ENCODE measurements at regions not wholly inside any gene's neighbourhood (a gene's known extent, or its start where the extent isn't known, plus 50 kb on each side); places are given as distances from the start of the nearest gene placed in this dataset.

- no peak overlapping the region for H3K56ac ChIP-seq (replicated peaks; ENCODE audit: insufficient read length, low read depth, low read length)
- no peaks in the 10 kb centered on the region for H3K36me3 ChIP-seq (ENCODE audit: control insufficient read depth in 2 of 4, insufficient read depth in 4 of 4, low read length in 3 of 4)
- H2BK12ac ChIP-seq (ENCODE audit: low read depth, low read length) = no peak overlapping the region
- no peaks in the 10 kb centered on the region for H4K20me1 ChIP-seq (replicated peaks in 1 of 2; ENCODE audit: control insufficient read depth in 1 of 2, insufficient read depth in 2 of 2, low read length in 2 of 2)
- CTCF ChIA-PET (ENCODE audit: partially characterized antibody) = interaction anchor here (0.8 kb wide), 1 partner anchor 18 kb away, joined by 3 read pairs; no protein-coding TSS in a partner anchor
- H2AFZ ChIP-seq (ENCODE audit: low read length) = no peak overlapping the region
- no peak overlapping the region for H2BK20ac ChIP-seq (ENCODE audit: low read length)
- no peaks in the 10 kb centered on the region for H3K9me3 ChIP-seq (ENCODE audit: insufficient read depth in 2 of 2, low read depth in 1 of 2, low read length in 1 of 2)
- no peak overlapping the region for H4K5ac ChIP-seq (ENCODE audit: insufficient read length, low read depth, low read length)
- no peak overlapping the region for H4K8ac ChIP-seq (ENCODE audit: extremely low read depth, insufficient read depth, low read length)
- no peaks in the 10 kb centered on the region for H3K79me1 ChIP-seq (ENCODE audit: low read depth, low read length)
- H2AK5ac ChIP-seq (ENCODE audit: low read depth, low read length) = no peak overlapping the region
- H3K4me2 ChIP-seq (ENCODE audit: insufficient read depth in 1 of 2, low read depth in 2 of 2, low read length in 2 of 2) = no peak overlapping the region
- no peaks in the 10 kb centered on the region for H3K23me2 ChIP-seq (ENCODE audit: low read depth, low read length)
- H3K14ac ChIP-seq (ENCODE audit: insufficient read length) = no peak overlapping the region
- no peak overlapping the region for H2BK15ac ChIP-seq (ENCODE audit: low read length)
- 73% methylated on average over 1 of the region's 1 CpG; no CpG with 5 or more reads in 1 of the 2 experiments for WGBS, 2 experiments (ENCODE audit: extremely low coverage in 1 of 2, insufficient coverage in 1 of 2, insufficient read length in 1 of 2, insufficient replicate concordance in 2 of 2, low coverage in 1 of 2, low lambda C conversion rate in 2 of 2, missing lambda C conversion rate in 1 of 2)
- no peak overlapping the region for H2BK5ac ChIP-seq (ENCODE audit: low read depth, low read length)
- DNase-seq (ENCODE audit: low read depth in 1 of 2, low spot score in 2 of 2) (no peak), FAIRE-seq (no peak)
- TF ChIP-seq RNF2 (IDR thresholded peaks at IDR 0.05; ENCODE audit: borderline replicate concordance, low read depth, low read length, missing control alignments, poor library complexity, severe bottlenecking) = no peak
- TF ChIP-seq EP300 (IDR thresholded peaks at IDR 0.05; ENCODE audit: borderline replicate concordance in 1 of 2, low read depth in 2 of 2, low read length in 2 of 2) = no peak
- 0 out of 4 replicates have a peak, but pooled peaks of 1 of the 2 experiments have one; percentile 16 for TF ChIP-seq RAD21 (IDR thresholded peaks at IDR 0.05 in 1 of 2, conservative IDR thresholded peaks at IDR 0.05 in 1 of 2; ENCODE audit: low read depth in 2 of 2, low read length in 2 of 2)
- H3K4ac ChIP-seq (replicated peaks; ENCODE audit: insufficient read length, low read depth, low read length) = no peak overlapping the region
- H2BK120ac ChIP-seq (replicated peaks; ENCODE audit: low read depth, low read length) = no peak overlapping the region
- no peaks in the 10 kb centered on the region for H3K27me3 ChIP-seq (replicated peaks in 1 of 4; ENCODE audit: control insufficient read depth in 3 of 4, extremely low read depth in 1 of 4, insufficient read depth in 3 of 4, low read length in 3 of 4)
- no peaks in the 10 kb centered on the region for H3K79me2 ChIP-seq (ENCODE audit: control insufficient read depth in 1 of 2, insufficient read depth in 2 of 2, low read length in 2 of 2)
- H3K9ac ChIP-seq (replicated peaks in 1 of 4; ENCODE audit: extremely low read depth in 1 of 4, low read depth in 3 of 4, low read length in 3 of 4) = no peak overlapping the region
- no peaks in the 10 kb centered on the region for H3K4me1 ChIP-seq (replicated peaks in 1 of 4; ENCODE audit: control insufficient read depth in 3 of 4, insufficient read depth in 4 of 4, low read length in 3 of 4)
- POLR2A ChIA-PET (ENCODE audit: partially characterized antibody) = no interaction called here
- H3K23ac ChIP-seq (ENCODE audit: insufficient read length) = no peak overlapping the region
- no peak overlapping the region for H4K91ac ChIP-seq (replicated peaks; ENCODE audit: insufficient read length, low read length)
- H3K27ac ChIP-seq (ENCODE audit: low read depth, low read length) = no peak overlapping the region
- H3K18ac ChIP-seq (ENCODE audit: extremely low read depth, low read length) = no peak overlapping the region
- H3K4me3 ChIP-seq (ENCODE audit: extremely low read depth in 1 of 4, insufficient read depth in 2 of 4, low read depth in 3 of 4, low read length in 4 of 4) = no peak overlapping the region
Measured at GRCh38 chr11:82384308-82384707, 349.4 kb downstream of the FAM181B start.

Measured in H1 (cell line).